ENCODE measurements at regions not wholly inside any gene's neighbourhood (a gene's known extent, or its start where the extent isn't known, plus 50 kb on each side); places are given as distances from the start of the nearest gene placed in this dataset.

DNA sequence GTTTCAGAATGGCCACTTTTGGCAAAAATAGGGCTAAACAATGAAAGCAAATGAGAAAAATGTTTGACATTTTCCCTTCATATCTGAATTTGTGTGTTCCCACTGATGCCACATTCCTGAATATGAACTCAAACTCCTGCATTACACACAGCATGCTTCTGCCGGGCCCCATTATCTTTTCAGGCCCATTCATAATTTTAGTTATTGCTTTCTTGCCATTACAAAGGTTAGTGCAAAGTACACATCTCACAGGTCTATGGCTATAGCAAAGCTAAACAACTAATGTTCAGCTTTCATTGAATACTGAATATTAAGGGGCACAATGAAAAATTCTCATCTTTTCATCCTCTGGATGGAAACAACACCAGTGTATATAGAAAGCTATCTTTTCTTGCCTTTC lies 568.9 kb upstream of the ZNF608 start:
- no peak for TF ChIP-seq POLR2A (IDR thresholded peaks at IDR 0.05)
- TF ChIP-seq, protein P1, sequence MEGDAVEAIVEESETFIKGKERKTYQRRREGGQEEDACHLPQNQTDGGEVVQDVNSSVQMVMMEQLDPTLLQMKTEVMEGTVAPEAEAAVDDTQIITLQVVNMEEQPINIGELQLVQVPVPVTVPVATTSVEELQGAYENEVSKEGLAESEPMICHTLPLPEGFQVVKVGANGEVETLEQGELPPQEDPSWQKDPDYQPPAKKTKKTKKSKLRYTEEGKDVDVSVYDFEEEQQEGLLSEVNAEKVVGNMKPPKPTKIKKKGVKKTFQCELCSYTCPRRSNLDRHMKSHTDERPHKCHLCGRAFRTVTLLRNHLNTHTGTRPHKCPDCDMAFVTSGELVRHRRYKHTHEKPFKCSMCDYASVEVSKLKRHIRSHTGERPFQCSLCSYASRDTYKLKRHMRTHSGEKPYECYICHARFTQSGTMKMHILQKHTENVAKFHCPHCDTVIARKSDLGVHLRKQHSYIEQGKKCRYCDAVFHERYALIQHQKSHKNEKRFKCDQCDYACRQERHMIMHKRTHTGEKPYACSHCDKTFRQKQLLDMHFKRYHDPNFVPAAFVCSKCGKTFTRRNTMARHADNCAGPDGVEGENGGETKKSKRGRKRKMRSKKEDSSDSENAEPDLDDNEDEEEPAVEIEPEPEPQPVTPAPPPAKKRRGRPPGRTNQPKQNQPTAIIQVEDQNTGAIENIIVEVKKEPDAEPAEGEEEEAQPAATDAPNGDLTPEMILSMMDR (IDR thresholded peaks at IDR 0.05) = no peak

All from lower leg skin (tissue), 3 donors.